ENCODE measurements at regions not wholly inside any gene's neighbourhood (a gene's known extent, or its start where the extent isn't known, plus 50 kb on each side); places are given as distances from the start of the nearest gene placed in this dataset.
"Not testable (repeated sequence)": the region's sequence is repeated elsewhere in the genome, so short reads cannot be mapped to it uniquely, and the experiment has no call there.

DNA sequence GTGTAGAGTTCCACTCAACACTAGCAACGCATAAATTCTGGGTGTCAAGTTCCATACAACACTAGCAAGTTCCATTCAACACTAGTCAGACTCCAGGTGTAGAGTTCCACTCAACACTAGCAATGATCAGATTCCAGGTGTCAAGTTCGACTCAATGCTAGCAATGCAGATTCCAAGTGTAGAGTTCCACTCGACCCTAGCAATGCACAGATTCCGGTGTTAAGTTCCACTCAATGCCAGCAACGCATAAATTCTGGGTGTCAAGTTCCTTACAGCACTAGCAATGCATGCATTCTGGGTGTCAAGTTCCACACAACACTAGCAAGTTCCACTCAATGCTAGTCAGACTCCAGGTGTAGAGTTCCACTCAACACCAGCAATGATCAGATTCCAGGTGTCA is 60.0 kb downstream of the ATP6V0E2 start:
- TF ChIP-seq, protein P1, sequence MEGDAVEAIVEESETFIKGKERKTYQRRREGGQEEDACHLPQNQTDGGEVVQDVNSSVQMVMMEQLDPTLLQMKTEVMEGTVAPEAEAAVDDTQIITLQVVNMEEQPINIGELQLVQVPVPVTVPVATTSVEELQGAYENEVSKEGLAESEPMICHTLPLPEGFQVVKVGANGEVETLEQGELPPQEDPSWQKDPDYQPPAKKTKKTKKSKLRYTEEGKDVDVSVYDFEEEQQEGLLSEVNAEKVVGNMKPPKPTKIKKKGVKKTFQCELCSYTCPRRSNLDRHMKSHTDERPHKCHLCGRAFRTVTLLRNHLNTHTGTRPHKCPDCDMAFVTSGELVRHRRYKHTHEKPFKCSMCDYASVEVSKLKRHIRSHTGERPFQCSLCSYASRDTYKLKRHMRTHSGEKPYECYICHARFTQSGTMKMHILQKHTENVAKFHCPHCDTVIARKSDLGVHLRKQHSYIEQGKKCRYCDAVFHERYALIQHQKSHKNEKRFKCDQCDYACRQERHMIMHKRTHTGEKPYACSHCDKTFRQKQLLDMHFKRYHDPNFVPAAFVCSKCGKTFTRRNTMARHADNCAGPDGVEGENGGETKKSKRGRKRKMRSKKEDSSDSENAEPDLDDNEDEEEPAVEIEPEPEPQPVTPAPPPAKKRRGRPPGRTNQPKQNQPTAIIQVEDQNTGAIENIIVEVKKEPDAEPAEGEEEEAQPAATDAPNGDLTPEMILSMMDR (conservative IDR thresholded peaks at IDR 0.05) = not testable (repeated sequence)
- TF ChIP-seq EZH2 (IDR thresholded peaks at IDR 0.05; ENCODE audit: low read depth) = not testable (repeated sequence)
